Astrocyte of the spinal cord (primary cell): ENCODE measurements at regions not wholly inside any gene's neighbourhood (a gene's known extent, or its start where the extent isn't known, plus 50 kb on each side); places are given as distances from the start of the nearest gene placed in this dataset.

ENCODE experiments used
- DNase-seq: peaks from one replicate; pipeline ENCODE4 v3.0.0; 2011; ENCODE audit warnings: low read depth, low spot score
- H3K4me3 ChIP-seq: 2 replicates; pipeline ENCODE4 v1.5.1; 2011; ENCODE audit warnings: low read depth, mild to moderate bottlenecking, low read length, moderate library complexity
- CTCF ChIP-seq: IDR thresholded peaks from 2 replicates; pipeline ENCODE4 v1.5.1; 2012; ENCODE audit warnings: low read depth, mild to moderate bottlenecking, low read length, inconsistent platforms
- in situ Hi-C: cut with HindIII; loops from 2 replicates; pipeline ENCODE4 v1.10.0; 2017; ENCODE audit warnings: low sequenced_read_pairs

GRCh38 chr16:86701286-86701975 lies 123.1 kb downstream of the FOXL1 start:
- no peak for TF ChIP-seq CTCF
- DNase-seq, result no peak
- H3K4me3 ChIP-seq, result no peak overlapping the region
- in situ Hi-C loops, result no loop called here

GRCh38 chr16:86702824-86703588 lies 124.7 kb downstream of the FOXL1 start:
- no peak overlapping the region for H3K4me3 ChIP-seq
- no peak for DNase-seq
- no peak for TF ChIP-seq CTCF
- in situ Hi-C loops, result no loop called here

DNA sequence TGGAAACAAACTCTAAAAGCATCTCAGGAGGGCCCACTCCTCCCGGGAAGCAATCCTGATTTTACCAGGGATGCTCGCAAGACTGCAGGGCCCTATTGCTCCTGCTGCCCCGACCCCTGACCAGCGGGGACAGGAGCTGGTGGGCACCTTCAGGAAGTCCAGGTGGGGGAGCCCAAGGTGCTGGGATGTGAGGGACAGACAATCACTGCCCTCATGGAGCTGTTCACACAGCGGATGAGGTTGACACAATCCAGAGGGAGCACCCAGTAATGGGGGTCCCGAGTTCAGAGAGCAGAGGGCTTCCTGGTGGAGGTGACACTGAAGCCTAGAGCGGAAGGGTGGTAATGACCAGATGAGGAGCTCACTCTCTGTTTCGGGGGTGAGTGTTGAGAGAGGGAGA lies 126.2 kb downstream of the FOXL1 start:
- DNase-seq, result no peak
- in situ Hi-C loops, result no loop called here
- TF ChIP-seq CTCF, result no peak
- no peak overlapping the region for H3K4me3 ChIP-seq

DNA sequence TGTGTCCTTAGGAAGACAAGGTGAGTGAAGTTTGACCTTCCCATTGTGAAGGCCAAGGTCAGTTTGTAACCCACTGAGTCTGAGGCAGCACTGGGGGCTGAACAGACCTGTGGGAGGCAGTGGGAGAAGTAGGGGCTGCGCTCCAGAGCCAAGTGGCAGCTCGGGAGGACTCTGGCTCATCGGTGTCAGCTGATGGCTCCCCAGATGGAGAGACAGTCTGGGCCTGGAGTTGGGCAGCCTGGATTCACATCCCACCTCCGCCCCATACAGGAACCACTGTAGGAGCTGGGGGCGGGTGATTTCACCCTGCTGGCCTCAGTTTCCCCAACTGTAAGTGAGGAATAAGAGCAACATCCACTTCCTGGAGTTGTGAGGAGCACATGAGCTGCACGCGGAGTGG lies 128.4 kb downstream of the FOXL1 start:
- in situ Hi-C loops, result no loop called here
- no peak for TF ChIP-seq CTCF
- no peak for DNase-seq
- no peak overlapping the region for H3K4me3 ChIP-seq

DNA sequence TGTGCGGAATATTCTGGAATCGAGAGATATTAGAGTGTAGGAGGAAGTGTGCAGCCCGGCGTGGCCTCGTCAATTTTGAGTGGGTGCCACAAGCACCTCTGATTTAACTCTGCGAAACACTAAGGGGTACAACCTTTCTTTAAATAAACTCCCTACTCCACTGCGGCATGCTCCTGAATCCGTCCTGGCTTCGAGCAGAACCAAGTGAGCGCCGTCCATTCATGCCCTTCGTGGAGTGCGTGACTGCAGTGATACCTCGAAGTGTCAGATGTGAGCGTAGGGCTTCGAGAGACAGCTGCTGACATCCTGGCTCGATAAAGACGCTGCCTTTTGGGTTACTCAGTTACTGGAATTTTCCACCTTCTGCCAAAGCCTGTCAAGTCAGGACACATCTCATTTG lies 128.8 kb downstream of the FOXL1 start:
- no peak for DNase-seq
- no peak for TF ChIP-seq CTCF
- in situ Hi-C loops, result no loop called here
- H3K4me3 ChIP-seq, result no peak overlapping the region

DNA sequence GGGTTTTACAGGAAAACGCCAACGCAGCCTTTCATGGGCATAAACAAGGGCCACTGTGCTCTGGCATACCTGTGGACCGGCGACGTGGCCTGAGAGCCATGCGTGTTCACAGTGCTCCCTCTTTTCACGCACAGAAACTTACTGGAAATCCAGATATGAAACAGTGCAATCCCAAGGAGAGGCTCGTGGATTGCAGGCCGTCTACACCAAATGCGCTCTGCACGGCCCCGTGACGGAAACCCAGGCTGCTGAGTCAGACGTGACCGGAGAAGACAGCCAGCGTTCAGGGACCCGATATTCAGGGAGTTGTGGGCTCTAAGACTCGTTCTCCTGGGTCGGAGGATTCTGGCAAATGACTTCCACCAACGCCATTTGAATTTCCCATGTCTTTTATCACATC lies 129.2 kb downstream of the FOXL1 start:
- DNase-seq, result no peak
- no peak overlapping the region for H3K4me3 ChIP-seq
- no peak for TF ChIP-seq CTCF
- in situ Hi-C loops, result no loop called here
